ENCODE measurements at regions not wholly inside any gene's neighbourhood (a gene's known extent, or its start where the extent isn't known, plus 50 kb on each side); places are given as distances from the start of the nearest gene placed in this dataset.
"Not testable (repeated sequence)": the region's sequence is repeated elsewhere in the genome, so short reads cannot be mapped to it uniquely, and the experiment has no call there.

DNA sequence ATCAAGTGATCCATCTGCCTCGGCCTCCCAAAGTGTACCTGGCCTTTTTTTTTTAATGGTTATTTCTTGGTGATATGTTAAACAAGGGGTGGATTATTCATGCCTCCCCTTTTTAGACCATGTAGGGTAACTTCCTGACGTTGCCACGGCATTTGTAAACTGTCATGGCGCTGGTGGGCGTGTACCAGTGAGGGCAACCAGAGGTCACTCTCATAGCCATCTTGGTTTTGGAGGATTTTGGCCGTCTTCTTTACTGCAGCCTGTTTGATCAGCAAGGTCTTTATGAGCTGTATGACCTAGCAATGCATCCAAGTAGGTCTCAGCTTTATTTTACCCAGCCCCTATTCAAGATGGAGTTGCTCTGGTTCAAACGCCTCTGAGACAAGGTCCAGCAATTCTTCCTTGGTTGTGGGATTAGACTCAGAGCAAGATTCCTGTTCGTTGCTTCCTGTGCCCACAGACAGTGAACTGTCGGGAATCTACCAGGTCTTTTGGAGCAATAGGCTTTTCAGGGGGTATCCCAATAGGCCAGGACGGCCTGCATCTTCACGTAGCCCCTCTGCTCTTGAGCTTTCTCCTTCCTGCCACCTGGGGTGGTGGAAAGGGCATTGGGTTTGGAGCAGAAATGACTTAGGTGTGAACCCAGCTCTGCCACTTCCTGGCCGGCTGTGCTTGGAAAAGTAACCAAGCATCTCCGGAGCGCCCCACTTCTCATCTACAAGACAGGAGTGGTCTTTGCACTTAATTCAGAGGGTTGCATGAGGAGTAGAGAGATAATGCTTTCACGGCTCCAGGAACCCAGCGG, 52.9 kb upstream of the SEC14L1 start:
- DNase-seq = no peak

DNA sequence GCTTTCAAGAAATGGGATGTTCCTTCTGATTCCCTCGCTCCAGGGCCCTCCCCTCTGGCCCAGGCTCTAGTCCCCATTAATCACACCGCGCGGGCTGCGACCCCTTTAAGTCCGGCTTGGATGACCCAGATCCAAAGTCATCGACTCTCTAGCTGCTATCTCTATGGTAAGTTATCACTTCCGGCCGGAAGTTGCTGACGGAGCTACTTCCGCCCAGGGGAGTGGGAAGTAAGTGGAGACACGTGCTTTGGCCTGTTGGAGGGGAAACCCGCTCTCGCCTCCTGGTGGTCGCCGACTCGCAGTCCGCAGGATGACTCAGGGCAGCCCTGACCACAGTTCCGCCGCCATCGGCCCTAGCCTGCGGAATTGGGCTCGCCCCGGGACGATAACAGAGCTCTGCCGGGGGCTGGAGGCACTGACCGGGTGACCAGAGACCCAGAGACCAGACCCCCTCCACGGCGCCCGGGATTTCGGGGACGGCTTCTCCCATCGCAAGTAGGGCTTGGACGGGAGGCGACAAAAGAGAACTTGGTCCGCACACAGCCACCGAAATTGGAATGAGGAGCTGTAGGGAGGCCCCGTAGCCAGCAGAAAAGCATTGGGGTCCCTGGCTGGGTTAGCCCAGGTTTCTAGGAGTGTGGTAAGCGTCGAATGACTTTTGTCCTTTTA, 52.2 kb upstream of the SEC14L1 start:
- peak; percentile 78 to 82 for DNase-seq

DNA sequence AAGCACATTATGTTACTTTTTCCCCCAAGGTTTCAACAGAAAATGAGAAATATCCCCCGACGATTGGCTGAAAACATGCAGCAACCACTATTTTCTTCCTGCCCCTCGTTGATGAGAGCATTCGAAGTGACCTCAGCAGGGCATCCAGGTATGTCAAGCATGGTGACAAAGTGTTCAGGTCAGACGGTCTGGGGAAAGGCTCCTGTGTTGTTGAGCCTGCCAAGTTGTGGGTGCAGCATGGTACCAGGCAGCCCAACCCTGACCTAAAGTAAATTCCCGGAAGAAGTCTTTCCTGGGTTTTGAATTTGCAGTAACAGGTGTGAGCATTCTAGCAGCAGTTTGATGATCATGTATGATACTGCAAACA, 51.7 kb upstream of the SEC14L1 start:
- DNase-seq = no peak

DNA sequence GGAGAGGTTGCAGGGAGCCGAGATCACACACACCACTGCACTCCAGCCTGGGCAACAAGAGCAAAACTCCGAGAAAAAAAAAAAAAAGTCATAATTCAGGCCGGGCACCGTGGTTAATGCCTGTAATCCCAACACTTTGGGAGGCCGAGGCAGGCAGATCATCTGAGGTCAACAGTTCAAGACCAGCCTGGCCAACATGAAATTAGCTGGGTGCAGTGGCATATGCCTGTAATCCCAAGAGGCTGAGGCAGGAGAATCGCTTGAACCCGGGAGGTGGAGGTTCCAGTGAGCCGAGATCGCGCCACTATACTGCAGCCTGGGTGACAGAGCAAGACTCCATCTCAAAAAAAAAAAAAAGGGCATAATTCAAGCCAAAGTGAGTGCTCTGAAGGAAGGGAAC, 50.8 kb upstream of the SEC14L1 start:
- not testable (repeated sequence) for DNase-seq

DNA sequence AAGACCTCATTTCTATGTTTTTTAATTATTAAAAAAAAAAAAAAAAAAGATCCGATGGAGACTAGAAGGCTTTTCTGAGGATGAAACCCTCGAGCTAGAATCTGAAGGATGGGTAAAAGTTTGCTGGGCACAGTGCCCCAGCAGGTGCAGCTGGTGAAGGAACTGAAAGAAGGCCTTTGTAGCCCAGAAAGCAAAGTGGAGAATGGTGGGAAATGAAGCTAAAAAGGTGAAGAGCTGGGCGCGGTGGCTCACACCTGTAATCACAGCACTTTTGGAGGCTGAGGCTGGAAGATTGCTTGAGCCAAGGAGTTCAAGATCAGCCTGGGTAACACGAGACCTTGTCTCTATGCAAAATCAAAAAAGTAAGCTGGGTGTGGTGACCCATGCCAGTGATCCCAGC, 50.3 kb upstream of the SEC14L1 start:
- DNase-seq = no peak

Data from activated CD4-positive, alpha-beta T cell treated with anti-CD3 and anti-CD28 coated beads, Interleukin-2, amount 50 U/mL, for 4 hours (primary cell).